GM19463 (cell line): ENCODE measurements at regions not wholly inside any gene's neighbourhood (a gene's known extent, or its start where the extent isn't known, plus 50 kb on each side); places are given as distances from the start of the nearest gene placed in this dataset.

Experiments used
- ATAC-seq: cut with Tn5 transposase; IDR thresholded peaks from one replicate; pipeline ENCODE4 v1.9.1; 2021; ENCODE audit warnings: mild to moderate bottlenecking, moderate library complexity; ENCODE audit not compliant: unreplicated experiment

DNA sequence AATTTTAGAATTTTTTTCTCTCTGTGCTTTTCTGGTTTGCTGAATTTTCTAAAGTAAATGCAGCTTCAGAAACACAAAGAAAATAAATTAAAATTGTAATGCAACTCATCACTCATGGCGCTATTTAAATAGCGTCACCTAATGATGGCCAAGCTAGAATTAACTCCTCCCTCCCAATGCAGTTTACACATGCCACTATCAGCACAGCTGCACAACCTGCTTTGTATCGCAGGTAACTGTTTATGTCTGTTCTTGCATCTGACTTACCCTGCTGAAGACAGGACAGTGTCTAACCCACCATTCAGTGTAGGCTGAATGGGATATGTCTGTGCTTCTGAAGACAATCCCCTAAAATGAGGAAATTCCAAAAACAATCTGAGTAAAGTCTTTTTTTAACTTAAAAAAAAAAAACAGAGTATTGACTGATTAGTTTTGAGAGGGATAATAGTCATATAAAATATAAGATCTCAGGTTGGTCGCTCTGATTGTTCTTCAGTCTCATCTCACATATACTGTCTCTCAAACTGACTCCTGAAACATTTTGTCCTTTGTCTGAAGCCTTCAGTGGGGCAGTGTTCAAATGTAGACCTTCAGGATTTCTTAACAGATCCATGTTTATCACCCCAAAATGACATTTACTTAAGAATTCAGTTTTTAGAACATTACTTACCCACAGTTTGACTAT lies 271.4 kb downstream of the ZEB2 start:
- peak; percentile 34 for ATAC-seq

DNA sequence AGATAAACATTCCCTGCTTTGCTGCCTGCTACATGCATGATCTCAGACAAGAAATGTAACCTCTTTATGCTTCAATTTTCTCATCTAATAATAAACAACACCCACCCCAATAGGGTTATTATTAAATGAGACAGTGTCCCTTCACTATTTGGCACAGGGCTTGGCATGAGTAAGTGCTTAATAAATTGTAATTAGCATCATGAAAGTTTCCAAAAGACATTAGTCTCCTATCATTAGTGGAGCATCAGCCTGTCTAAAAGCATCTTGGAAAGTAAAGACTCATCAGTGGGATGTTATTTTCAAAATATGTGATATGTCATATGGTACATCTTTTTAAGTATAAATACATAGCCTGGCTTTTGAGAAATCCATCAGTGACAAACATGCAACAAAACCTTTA lies 275.0 kb downstream of the ZEB2 start:
- no peak for ATAC-seq

DNA sequence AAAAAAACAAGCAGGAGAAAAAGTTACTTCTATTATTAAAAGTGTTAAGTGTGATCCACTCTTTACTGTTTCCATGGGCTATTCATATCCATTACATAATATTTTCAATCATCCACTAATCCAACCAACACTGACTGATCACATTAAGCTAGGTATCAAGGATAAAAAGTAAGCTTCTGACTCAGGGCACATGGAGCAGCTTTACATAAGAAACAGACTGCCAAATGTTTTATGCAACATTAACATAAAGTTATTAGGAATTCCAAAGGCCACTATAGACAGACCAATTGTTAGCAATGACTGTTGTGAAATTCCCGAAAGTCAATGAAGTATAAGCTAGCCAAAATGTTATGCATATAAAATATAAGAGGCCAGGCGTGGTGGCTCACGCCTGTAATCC lies 277.6 kb downstream of the ZEB2 start:
- ATAC-seq, result no peak

DNA sequence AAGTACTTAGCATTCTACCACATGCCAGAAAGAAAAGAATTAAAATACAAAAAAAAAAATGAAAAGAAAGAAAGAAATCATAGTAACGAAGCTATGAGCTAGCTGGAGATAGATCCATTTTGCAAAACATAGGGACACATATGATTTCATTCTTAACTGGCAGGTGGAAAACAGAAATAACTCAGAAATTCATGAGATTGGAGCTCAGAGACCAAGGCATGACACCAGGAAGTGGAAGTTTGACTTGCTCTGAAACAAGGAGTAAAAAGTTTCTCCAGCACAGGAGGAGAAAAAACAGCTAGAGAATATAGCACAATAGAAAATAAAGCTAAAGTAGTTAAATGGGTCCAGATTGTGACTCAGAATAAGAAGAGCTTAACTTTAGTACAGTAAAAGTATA lies 278.1 kb downstream of the ZEB2 start:
- no peak for ATAC-seq

DNA sequence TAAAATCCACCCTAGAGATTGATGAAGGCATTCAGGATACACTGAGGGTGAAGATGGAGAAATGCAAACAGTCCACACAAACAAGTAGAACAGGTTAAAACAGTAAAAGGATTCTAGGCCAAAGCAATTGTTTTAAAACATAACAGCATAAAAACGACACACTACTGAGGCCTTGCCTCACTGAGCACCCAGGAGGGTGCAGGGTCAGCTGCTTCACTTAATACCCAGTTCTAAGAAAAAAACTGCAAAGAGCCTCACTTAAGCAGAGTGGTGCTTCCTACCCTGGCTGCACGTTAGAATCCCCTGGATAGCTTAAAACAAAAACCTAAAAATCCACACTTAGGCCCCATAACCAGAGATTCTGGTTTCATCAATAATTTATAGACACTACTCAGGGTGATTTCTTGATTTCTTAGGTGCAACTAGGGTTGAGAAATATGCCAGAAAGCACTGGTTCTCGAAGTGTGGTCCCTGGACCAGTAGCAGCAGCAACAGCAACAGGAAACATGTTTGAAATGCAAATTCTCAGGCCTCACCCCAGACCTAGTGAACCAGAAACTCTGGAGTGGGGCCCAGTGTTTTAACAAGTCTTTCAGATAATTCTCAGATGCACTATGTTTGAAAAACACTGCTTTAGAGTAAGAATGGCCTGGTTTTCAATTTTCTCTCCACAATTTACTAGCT lies 279.1 kb downstream of the ZEB2 start:
- ATAC-seq, result peak; percentile 83

DNA sequence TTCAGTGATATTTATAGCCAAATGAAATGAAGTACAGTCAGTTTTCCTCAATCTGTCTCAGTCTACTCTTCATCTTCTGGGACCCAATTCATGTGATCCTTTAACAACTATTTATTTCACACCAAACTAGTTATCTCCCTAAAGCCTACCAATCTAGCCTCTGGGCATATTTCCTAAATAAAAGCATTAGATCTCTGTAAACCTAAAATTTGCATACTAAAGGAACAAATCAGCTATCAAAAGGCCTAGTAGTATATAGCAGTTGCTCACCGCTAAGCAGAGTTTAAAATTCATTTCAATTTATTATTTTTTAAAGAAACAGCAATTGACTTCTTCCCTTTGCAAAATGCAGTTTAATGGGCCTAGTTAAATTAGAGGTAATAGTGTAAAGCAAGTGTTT lies 280.2 kb downstream of the ZEB2 start:
- no peak for ATAC-seq

DNA sequence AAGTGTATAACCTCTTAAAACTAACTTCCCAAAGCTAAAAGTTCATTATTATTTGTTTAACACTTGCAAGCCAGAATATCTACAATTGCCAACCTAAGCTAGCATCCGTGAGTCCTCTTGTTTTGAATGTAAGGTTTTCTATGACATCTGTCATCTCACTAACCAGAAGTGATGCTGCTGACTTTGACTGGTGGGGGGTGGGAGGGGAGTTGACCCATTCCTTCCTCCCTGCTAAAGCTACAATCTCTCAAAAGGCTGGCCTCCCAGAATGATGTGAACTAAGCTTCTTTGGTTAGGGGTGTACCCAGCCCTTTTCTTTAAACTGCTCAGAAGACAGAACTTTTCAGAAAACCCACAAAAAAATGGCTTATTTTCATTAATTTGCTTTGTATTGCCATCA lies 280.6 kb downstream of the ZEB2 start:
- ATAC-seq, result no peak

DNA sequence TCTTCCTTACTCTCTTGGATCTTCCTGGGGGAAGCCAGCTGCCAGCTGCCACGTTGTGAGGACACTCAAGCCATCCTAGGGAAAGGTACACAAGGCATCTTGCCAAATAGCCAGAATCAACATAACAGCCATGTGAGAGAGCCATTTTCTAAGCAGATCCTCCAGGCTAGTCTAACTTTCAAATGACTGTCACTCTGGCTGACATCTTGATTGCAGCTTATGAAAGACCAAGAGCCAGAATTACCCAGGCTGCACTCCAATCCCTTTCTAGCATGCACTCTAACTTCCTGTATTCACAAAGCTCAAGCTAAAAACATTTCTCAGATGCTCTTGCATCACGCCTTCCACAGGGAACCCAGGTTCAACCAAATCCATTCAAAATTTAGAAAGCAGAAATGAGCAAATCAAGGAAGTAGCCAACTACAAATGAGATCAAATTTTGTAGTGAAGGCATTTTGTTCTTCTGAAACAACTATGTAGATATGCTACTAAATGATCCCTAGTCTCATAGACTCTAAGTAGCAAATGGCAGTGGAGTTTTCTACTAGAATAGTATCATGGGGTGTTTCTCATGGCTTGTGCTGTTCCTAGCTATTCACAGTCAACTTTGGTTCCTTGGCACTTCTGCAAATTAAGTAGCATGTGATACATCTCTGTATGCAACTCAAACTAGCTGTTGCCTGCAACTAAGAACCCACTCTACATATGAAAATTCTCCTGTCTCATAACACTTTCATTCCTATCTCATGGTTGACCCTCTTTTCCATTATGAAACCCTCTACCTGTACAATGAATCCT lies 281.9 kb downstream of the ZEB2 start:
- no peak for ATAC-seq

DNA sequence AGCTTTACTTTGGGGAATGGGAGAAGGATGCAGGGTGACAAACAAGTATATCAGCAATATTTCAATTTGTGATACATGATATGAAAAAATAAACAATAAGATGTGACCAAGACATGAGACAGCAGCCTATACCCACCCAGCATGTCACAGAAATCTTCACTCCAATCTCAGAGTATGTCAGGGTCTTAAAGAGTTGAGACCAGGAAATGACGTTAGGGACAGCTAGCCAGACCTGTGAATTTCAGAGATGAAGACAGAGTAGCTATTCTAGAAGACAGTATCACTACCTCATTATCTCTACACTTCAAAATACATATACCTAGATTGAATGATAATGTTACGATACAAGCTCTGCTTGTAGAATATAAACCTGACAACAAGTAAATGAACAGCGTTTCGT lies 282.8 kb downstream of the ZEB2 start:
- ATAC-seq, result no peak

DNA sequence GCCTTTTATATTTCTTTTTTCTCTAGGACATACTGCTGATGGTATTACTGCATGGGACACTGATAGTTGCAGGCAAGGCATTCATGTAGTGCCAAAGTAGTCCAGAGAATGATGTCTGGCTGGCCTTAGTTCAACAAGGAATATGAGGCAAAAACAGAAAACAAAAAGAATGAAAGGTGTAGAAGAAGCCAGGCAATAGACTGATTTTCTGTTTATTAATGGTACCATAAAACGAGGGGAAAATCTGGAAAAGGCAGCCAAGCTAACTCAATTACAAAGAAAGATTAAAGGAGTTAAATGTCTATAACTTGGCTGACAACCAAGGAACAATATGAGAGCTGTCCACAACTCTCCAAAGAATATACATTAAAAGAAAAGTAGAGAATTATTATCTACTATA lies 284.9 kb downstream of the ZEB2 start:
- ATAC-seq, result no peak

DNA sequence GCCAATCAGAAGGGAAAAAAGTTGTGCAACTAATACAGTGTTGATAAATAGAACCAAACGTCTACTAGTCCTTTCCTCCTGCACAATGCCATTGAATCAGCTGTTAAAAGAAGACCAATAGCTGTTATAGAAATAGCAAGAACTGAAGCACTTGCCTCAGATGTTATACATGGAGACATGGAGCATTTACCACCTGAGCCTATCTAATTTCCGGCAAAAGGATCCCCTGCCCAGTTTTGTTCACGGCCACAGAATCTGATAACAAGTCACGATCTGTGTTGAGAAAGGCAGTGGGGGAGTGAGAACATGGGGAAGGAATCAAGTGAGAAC lies 285.4 kb downstream of the ZEB2 start:
- no peak for ATAC-seq

DNA sequence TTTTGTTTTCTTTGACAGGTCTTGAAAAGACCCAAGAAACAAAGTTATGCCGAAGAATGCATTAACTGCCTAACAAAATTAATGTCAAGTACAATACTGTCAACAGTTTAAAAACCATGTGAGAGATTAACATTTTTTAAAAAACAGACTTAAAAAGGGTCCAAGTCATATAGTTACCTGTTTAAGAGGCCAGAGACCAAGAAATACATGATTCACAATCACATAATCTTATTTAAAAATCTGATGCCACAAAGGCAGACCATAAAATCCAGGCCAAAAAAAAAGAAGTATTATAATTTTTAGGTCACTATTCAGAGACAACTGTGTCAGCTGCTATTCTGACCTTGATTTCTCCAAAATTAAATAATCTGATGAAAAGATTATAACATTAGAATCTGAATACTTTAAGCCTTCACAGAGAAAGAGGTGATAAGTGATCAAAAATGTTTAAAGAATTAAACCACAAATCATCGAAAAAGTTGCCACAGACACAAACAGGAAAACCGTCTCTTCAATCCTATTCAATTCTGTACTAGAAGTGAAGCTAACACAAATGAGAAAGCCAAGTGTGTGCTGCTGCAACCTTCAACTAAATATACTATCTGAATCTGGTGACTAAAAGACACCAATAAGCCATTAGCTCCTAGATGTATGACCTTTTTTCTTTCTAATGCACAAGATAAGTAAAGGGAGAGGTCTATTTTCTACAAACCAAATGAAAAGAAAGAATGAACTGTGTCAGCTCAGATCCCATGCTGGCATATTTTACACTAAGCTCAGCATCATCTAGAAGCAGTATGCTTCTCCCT lies 286.0 kb downstream of the ZEB2 start:
- no peak for ATAC-seq

DNA sequence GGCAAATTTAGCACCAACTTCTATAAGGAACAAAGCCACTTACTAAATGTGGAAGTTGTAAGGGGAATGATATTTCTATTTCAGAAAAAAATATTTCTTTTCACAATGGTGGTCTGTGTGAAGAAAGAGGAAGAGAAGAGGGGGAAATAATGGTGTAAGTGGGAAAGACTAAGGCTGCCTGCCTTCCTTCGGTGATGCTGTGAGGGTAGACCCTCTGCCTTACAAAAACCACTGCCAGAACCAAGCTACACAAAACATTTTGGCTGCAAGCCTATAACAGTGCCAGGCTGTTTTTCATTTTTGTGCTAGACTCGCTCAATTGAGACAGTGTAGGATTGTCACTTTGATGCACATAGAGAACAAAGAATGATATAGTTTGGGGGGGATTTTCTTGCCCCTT lies 286.6 kb downstream of the ZEB2 start:
- no peak for ATAC-seq

DNA sequence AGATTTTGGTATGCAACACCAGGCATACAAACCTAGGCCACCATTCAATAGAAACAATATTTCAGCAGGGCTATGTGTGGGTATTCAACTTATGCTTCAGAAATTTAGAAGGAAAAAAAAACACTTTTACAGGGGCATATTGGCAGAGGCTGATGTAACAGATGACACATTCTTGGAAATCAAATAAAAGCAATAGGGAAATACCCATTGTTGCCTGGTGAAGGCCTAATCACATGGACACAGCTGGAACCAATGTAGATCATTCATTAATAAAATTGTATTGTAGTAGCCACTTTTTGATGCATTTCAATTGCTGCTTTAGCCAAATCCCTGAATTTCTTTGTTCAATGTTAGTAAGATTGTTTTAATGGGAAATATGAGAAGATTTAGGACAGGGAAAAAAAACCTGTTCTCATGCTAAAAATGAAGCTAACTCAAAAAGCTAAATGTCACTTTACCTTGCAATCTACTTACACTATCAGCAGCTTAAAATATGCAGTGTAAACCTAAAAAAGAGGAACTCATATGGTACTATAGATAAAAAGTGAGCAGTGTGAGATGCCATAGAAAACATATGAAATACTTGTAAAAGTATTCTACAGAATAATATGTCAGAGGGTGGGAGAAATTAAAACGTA lies 289.4 kb downstream of the ZEB2 start:
- ATAC-seq, result no peak

DNA sequence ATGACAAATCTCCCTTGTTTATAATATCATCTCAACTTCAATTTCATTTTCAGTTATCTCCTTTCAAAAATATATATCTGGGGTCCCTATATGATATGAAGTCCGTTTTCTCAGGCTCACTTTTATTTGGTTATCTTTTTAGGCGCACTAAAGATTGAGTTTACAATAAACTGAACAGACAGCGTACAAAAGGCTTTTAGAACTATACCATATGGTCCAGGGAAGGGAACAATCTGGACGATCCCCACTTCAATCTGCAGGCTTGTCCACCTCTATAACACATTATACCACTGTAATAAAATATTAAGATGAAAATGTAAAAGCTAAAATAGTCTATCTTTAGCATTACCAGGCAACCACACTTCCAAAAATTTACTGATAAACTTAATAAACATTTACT lies 289.9 kb downstream of the ZEB2 start:
- no peak for ATAC-seq

DNA sequence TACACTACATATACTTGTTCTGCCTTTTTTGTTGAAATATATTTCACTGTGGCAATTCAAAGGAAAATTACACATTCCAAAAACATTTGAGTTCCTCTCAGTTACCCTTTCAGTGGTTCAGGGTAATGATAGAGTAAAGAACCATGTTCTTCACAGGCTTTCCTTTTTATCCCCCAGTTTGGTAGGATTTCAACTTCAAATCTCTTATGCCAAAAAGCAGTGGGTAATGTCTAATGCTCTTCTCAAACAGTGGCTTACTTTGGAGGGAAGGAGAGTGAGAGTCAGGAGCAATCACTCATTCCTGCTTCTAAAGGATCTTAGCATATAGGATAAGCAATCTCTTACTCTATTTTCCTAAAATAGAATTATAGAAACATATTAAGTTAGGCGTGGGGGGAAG lies 290.6 kb downstream of the ZEB2 start:
- no peak for ATAC-seq

DNA sequence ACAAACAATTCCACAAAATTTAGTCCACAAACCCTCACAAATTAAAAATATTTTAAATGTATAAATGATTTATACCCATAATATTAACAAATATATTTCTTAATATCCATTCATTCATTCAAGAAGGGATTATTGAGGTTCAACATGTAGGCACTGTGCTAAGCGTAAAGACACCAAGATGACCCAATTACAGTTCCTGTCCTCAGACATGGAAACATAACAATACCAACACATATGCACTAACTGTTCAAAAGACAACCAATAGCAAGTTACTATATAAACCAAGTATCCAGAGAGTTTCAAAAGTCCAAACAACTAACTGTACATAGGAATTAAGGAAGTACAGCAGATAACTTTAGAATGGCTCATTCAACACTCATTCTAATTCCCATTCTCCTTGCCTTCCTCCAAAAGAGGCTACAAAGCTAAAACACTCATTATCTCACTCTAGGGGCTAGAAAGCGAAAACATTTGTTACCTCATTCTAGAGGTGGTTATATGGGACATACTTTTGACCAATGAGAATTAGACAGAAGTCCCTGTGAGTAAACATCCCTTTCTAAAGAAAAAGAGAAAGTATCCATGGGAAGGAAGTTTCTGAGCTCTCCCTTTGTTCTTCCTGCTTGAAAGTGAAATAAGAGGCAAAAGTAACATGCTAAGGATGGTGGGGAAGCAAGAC lies 292.4 kb downstream of the ZEB2 start:
- ATAC-seq, result no peak

DNA sequence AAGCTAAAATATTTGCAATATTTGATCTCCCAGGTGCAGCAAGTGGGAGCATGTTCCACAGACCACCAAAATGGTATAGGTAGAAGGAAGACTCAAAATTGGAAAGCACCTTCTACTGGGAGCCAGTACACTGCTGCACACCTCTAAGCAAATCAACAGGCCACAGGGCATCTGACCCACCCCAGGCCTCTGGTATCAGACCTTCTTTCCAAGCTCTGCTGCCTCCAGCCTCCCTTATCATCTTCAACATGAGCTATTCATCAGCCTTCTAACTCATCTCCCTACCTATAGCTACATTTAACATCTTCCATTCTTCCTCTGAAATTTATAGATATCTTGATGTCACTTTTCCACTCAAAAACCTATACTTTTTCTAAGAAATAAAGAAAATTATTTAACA lies 294.8 kb downstream of the ZEB2 start:
- no peak for ATAC-seq

DNA sequence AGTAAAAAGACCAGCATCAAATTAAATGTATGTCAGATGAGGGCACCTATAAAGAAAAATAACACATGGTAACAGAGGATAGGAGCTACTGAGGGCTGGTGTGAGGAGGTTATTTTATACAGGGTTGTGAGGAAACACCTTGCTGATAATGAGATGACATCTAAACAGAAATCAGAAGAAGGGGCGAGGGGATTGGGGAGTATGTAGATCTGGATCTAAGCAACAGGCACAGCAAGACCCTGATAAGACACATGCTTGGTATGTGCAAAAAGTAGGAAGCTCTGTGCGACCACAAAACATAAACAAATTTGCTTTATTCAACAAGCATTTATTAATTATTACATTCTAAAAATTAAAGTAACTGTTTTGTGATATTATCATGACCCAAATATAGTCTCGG lies 295.4 kb downstream of the ZEB2 start:
- no peak for ATAC-seq

DNA sequence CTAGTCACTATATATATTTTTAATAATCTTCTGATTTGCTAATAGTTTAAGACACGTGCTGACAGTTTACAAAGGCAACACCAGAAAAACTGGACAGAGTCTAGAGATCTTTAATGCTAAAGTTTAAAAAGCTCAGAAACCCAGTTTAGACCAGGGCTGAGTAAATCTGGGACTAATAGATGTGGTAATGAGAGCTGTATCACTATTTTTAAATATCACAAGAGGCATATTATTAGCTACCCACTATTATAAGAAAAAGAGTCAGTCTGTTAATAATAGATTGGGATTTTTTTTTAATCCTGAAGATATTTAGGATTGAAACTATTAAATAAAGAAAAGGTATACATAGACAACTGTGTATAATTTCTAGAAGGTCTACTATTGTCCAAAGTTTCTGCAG lies 299.9 kb downstream of the ZEB2 start:
- no peak for ATAC-seq
